ENCODE measurements at regions not wholly inside any gene's neighbourhood (a gene's known extent, or its start where the extent isn't known, plus 50 kb on each side); places are given as distances from the start of the nearest gene placed in this dataset.

DNA sequence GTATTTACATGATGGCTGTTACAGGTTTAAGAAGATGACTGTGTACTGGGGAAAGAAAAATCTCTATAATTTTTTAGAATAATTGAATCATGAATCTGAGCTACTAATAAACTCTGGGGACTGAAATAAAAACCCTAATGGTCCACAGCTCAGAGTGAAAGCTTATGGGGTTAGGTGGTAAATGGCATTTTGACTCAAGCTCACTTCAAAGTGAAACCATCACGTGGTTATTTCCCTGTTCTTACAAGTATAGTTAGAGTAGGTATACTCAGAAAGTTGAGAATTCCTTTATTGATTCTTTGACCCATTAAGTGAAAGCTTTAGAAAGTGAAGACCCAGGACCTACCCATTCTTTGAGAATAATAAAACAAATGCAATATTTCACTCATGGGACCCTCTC lies 626.2 kb upstream of the SETBP1 start:
- Histone ChIP-seq H3K9me3 (no peaks in the 10 kb centered on the region), H3K27me3 (no peaks in the 10 kb centered on the region), H3K4me1 (no peaks in the 10 kb centered on the region), H3K36me3 (no peaks in the 10 kb centered on the region), H3K4me3 (no peak overlapping the region), H3K27ac (no peak overlapping the region)
- no peak for DNase-seq (ENCODE audit: low spot score)
- TF ChIP-seq, protein P1, sequence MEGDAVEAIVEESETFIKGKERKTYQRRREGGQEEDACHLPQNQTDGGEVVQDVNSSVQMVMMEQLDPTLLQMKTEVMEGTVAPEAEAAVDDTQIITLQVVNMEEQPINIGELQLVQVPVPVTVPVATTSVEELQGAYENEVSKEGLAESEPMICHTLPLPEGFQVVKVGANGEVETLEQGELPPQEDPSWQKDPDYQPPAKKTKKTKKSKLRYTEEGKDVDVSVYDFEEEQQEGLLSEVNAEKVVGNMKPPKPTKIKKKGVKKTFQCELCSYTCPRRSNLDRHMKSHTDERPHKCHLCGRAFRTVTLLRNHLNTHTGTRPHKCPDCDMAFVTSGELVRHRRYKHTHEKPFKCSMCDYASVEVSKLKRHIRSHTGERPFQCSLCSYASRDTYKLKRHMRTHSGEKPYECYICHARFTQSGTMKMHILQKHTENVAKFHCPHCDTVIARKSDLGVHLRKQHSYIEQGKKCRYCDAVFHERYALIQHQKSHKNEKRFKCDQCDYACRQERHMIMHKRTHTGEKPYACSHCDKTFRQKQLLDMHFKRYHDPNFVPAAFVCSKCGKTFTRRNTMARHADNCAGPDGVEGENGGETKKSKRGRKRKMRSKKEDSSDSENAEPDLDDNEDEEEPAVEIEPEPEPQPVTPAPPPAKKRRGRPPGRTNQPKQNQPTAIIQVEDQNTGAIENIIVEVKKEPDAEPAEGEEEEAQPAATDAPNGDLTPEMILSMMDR (IDR thresholded peaks at IDR 0.05): no peak

DNA sequence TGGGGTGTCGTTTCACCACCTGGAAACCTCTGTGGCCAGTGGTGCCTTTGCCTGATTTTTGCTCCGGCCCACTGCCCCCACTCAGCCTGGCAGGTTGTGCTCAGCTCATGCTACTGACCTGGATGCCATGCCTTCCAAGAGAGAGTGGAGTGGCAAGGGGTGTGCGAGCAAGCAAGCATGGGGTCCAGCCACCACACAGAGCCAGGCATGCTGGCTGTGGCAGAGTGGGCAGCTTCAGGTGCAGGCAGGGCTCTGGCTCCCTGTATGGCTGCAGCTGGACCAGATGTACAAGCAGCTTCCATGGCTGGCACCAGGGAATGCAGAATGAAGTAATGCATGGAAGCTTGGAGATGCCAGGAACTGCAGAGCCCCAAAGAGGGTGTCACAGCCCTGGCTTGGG lies 620.5 kb upstream of the SETBP1 start:
- no peaks in the 10 kb centered on the region for H3K4me1 ChIP-seq
- no peak overlapping the region for H3K4me3 ChIP-seq
- no peaks in the 10 kb centered on the region for H3K27me3 ChIP-seq
- TF ChIP-seq, protein P1 (IDR thresholded peaks at IDR 0.05): no peak
- H3K27ac ChIP-seq: no peak overlapping the region
- H3K9me3 ChIP-seq: no peaks in the 10 kb centered on the region
- no peaks in the 10 kb centered on the region for H3K36me3 ChIP-seq
- DNase-seq (ENCODE audit: low spot score): no peak

DNA sequence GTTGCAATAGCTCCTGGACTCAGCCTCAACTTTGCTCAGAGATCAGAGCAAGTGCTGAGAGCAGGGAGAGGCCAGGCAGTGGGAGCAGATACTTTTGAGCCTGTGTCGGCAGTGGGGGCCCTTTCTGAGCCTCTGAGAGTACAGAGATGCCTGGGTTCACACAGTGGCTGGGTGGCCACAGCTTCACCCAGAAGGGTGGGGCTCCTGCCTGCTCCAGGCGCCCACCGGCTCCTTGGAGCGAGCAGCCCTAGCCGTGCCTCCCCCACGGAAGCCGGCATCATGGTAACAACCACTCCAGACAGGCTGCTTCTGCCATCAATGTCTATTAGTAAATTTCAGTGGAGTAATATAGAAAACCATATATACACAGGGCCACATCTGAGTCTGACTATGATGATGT lies 619.2 kb upstream of the SETBP1 start:
- no peak overlapping the region for H3K4me3 ChIP-seq
- H3K9me3 ChIP-seq: no peaks in the 10 kb centered on the region
- no peaks in the 10 kb centered on the region for H3K36me3 ChIP-seq
- DNase-seq (ENCODE audit: low spot score): no peak
- TF ChIP-seq, protein P1 (IDR thresholded peaks at IDR 0.05): no peak
- H3K4me1 ChIP-seq: no peaks in the 10 kb centered on the region
- H3K27ac ChIP-seq: no peak overlapping the region
- no peaks in the 10 kb centered on the region for H3K27me3 ChIP-seq

DNA sequence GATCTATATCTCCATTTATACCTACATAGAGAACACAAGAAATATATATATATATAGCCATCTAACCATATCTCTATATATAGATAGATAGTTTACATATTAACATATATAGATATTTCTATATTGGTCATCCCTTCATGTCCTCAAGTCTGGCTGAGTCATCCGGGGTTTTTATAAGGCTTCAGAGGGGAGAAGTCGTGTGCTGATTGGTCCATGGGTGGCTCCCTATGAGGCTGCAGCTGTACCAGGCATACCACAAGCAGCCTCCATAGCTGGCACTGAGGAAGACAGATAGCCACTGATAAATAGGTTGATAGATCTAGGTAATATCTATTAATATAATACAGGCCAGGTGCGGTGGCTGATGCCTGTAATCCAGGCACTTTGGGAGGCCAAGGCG lies 618.3 kb upstream of the SETBP1 start:
- TF ChIP-seq, protein P1 (IDR thresholded peaks at IDR 0.05): no peak
- Histone ChIP-seq H3K9me3 (no peaks in the 10 kb centered on the region), H3K4me1 (no peaks in the 10 kb centered on the region), H3K4me3 (no peak overlapping the region), H3K36me3 (no peaks in the 10 kb centered on the region), H3K27ac (no peak overlapping the region), H3K27me3 (no peaks in the 10 kb centered on the region)
- no peak for DNase-seq (ENCODE audit: low spot score)

DNA sequence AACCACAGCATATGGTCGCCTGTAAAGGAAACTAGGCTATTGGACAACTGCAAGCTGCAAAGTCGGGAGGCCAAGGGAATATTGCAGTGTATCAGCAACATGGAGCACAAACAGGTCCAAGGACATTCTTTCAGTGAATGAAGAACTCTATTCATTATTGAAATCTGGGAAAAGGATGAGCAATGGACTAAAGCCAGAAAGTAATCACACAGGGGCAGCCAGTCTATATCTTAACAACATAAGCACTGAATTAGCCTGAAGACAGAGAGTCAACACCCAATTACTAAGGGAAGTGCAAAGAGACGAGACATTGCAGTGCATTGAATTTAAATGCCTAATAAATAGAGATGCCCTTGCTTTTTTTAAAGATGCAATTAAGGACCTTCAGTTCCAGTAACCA lies 615.5 kb upstream of the SETBP1 start:
- Histone ChIP-seq H3K27ac (no peak overlapping the region), H3K36me3 (no peaks in the 10 kb centered on the region), H3K27me3 (no peaks in the 10 kb centered on the region), H3K4me3 (no peak overlapping the region), H3K9me3 (no peaks in the 10 kb centered on the region), H3K4me1 (no peaks in the 10 kb centered on the region)
- DNase-seq (ENCODE audit: low spot score): no peak
- TF ChIP-seq, protein P1 (IDR thresholded peaks at IDR 0.05): no peak

DNA sequence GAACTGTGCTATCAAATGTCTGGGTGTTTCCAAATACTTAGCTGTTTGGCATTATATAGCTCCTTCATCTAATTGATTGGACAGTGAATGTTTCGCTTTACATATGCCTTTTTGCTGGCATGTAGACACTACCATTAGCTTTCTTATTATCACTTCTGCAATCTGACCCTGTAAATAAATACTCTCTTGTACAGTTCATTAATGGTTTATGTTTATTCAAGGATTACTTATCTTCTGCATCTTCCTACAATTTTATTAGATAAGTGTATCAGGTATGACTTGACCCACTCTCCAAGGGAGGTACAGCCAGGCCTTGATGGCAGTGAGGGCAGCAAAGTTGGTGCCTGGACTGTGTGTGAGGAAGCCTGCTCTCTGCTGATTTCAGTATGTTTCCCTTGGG lies 614.1 kb upstream of the SETBP1 start:
- no peak overlapping the region for H3K4me3 ChIP-seq
- no peak for DNase-seq (ENCODE audit: low spot score)
- H3K9me3 ChIP-seq: no peaks in the 10 kb centered on the region
- H3K27ac ChIP-seq: no peak overlapping the region
- H3K27me3 ChIP-seq: no peaks in the 10 kb centered on the region
- no peaks in the 10 kb centered on the region for H3K36me3 ChIP-seq
- no peaks in the 10 kb centered on the region for H3K4me1 ChIP-seq
- TF ChIP-seq, protein P1 (IDR thresholded peaks at IDR 0.05): no peak

All from right atrium auricular region (tissue), 2 donors.